NCI-H2196 (cell line): ENCODE measurements at regions not wholly inside any gene's neighbourhood (a gene's known extent, or its start where the extent isn't known, plus 50 kb on each side); places are given as distances from the start of the nearest gene placed in this dataset.

Experiments
- DNase-seq: peaks from one replicate; lab custom pipeline; 2025; ENCODE audit not compliant: unreplicated experiment; lab: John Stamatoyannopoulos, UW

GRCh38 chr2:83686863-83687262 lies 772.2 kb downstream of the SUCLG1 start:
- DNase-seq = no peak

- DNase-seq = no peak
These were observed 785.0 kb downstream of the SUCLG1 start for GRCh38 chr2:83674050-83674449.

DNA sequence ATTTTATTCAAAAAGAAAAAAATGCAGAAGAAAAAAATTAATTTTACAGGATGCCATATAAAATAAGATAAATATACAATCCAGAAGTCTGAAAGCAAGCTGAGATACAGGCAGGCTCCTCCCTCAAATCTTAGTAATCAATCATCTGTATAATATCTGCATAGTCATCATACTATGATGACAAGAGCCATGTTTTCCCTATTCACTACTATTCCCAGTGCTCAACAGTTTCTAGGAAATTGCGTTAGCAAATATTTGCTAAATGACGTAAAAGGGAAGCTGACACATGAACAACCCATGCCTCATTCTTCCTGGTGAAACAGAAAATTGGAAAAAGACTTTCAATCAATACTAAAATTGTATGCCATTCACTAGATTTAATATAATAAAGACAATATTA lies 793.2 kb downstream of the SUCLG1 start:
- no peak for DNase-seq

DNA sequence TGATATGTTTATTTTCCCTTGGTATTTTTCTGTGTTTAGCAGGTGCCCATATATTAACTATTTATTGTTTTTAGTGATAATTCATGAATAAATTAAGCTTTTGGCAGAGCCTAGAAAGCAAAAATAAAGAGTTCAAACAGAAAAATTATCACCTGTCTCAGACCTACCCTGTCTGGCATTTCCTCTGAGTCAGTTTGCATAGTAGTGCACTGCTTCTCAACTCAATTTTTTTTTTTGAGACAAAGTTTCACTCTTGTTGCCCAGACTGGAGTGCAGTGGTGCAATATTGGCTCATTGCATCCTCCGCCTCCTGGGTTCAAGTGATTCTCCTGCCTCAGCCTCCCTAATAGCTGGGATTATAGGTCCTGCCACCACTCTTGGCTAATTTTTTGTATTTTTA lies 793.9 kb downstream of the SUCLG1 start:
- no peak for DNase-seq

DNA sequence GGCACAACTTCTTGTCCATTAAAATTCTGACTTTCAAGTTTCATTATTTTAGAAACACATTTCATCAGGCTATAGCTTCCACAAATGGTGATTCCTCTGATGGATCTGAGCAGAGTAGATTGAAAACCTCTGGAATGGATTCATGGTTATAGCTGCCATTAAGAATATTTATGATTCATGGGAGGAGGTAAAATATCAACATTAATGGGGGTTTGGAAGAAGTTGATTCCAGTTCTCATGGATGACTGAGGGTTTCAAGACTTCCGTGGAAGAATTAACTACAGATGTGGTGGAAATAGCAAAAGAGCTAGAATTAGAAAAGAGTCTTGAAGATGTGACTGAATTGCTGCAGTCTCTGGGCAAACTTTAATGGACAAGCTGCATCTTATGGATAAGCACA lies 797.4 kb downstream of the SUCLG1 start:
- no peak for DNase-seq

- DNase-seq = no peak
These were observed 804.9 kb downstream of the SUCLG1 start for GRCh38 chr2:83654091-83654611.

DNA sequence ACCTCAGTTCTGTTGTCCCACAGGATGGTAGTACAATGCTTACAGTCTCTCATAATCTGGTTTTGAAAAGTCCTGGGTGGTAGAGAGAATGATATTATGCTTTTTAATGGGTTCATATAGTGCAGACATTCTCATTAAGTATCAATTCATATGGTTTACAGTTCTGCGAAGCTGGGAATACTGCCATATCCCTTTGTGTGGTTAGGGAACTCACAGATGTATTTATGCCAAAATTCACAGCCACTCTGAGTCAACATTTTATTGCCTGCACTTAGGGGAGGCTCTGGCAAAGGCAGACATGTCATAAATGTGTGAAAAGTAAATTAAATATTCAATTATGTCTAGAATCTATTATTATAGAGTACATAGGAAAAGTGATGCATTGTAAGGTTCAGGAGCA lies 808.2 kb downstream of the SUCLG1 start:
- no peak for DNase-seq

- no peak for DNase-seq
These were observed 808.9 kb downstream of the SUCLG1 start for GRCh38 chr2:83650161-83650560.

GRCh38 chr2:83640506-83640905 lies 818.6 kb downstream of the SUCLG1 start:
- DNase-seq = no peak

DNA sequence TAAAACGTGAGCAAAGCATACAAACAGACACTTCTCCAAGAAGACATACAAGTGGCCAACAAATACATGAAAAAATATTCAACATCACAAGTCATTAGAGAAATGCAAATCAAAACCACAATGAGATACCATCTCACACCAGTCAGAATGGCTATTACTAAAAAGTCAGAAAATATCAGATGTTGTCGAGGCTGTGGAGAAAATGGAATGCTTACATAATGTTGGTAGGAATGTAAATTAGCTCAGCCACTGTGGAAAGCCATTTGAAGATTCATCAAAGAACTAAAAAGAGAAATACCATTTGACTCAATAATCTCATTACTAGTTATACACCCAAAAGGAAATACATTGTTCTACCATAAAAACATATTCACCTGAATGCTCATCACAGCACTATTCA lies 825.7 kb downstream of the SUCLG1 start:
- DNase-seq = no peak

DNA sequence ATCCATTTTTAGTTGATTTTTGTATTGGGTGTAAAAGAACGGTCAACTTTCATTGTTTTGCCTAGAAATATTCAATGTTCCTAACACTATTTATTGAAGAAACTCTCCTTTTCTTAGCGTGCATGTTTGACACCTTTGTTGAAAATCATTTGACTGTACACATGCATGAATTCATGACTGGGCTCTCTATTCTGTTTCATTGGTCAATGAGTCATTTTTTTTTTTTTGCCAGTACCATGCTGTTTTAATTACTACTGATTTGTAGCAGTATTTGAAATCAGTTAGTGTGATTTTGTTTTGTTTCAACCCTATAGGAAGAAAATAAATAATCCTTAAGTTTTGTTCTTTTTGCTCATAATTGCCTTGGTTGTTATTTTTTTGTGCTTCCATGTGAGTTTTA lies 828.7 kb downstream of the SUCLG1 start:
- no peak for DNase-seq

DNA sequence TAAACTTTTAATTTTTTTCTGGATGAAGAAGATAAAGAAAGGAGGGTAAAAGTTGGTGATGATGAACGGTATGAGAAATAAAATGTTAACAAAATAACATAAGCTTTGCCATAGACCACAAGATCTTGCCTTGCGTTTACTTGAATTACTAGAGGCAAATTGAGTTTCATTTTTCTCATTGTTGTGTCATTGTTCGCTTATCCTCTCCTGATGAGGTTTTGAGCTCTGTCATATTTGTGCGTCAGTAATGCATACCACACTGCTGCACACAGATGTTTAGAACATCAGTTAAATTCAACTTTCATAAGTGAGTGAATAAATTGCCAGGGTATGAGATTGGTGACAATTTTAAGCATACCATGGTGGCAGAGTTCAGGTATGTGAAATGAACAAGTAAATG lies 843.6 kb downstream of the SUCLG1 start:
- DNase-seq = no peak

DNA sequence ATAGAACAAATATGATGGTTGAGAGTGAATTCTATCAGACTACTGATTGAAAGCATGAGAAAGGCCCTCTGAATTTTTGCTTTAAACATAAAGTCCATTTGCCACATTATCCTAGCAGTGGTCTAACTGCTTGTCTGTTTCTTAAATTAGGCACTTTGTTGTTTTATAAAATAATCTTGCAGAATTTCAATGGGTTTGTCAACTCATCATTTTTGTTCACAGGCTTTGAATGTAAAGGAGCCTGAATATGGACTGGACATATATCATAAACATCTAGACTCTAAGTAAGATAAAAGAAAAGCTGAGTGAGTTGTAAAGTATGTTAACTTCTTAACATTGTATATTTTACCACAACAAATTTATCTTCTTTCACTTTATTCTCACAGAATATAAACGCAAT lies 845.9 kb downstream of the SUCLG1 start:
- no peak for DNase-seq

DNA sequence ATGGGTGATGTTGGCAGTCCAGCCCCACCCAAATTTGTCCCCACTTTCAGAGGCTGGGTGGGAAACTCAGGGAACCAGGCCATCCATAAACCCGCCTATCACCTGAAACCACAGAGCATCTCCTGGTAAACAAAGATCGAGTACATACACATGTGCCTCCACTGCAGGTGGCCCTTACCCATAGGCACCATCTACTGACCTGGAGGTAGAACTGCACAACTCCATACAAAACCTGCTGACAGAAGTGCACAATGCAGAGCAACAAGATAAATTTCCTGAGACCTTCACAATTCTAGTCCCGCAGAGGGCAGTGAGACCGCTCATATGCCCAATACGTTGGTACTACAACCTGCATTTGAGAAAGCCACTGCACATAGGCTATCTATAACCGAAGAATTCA lies 856.3 kb downstream of the SUCLG1 start:
- no peak for DNase-seq

- no peak for DNase-seq
These were observed 862.3 kb downstream of the SUCLG1 start for GRCh38 chr2:83596592-83597282.

GRCh38 chr2:83595926-83596325 lies 863.2 kb downstream of the SUCLG1 start:
- no peak for DNase-seq

- DNase-seq = no peak
These were observed 863.9 kb downstream of the SUCLG1 start for GRCh38 chr2:83595121-83595690.

GRCh38 chr2:83594241-83595120 lies 864.6 kb downstream of the SUCLG1 start:
- no peak for DNase-seq

GRCh38 chr2:83587309-83587708 lies 871.8 kb downstream of the SUCLG1 start:
- DNase-seq = no peak

- DNase-seq = no peak
These were observed 873.8 kb downstream of the SUCLG1 start for GRCh38 chr2:83585250-83585649.

DNA sequence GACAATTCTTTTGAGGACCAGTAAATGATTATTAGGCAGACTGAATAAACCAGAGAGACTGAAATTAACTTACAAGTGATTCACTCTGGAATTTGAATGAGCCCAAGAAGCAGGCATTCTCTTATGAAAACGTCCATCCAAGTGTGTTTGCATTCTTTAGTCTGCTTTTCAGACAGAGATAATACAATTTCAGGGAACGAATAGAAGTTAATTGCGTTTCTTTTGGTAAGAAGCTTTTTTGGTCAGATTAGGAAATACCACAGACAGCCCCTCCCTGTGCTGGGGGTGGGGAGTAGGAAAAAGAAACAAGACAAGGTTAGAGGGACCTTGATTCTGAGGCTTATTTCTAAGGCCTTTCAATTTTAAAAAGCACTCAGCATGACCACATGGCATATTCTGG lies 874.4 kb downstream of the SUCLG1 start:
- no peak for DNase-seq

- DNase-seq = no peak
These were observed 876.5 kb downstream of the SUCLG1 start for GRCh38 chr2:83582589-83582988.
